ENCODE measurements at regions not wholly inside any gene's neighbourhood (a gene's known extent, or its start where the extent isn't known, plus 50 kb on each side); places are given as distances from the start of the nearest gene placed in this dataset.

DNA sequence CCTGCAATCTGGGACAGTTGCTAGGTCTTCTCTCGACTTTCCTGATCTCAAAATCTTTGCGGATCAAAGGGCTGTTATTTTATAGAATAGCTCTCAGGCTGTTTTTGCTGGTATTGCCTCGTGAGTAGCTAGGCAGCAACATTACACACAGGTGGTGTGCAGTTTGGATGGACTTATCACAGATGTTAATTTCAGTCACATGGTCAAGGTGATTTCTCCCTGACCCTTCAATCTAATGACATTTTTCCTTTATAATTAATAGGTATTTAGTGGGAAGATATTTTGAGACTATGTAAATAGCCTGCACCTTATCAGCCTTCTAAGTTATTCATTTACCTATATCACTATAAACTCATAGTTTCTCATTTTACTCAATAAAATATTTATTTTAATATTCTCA is 309.6 kb upstream of the PRKCQ start:
- DNase-seq (ENCODE audit: insufficient read length, low spot score): no peak
- no peak for FAIRE-seq

DNA sequence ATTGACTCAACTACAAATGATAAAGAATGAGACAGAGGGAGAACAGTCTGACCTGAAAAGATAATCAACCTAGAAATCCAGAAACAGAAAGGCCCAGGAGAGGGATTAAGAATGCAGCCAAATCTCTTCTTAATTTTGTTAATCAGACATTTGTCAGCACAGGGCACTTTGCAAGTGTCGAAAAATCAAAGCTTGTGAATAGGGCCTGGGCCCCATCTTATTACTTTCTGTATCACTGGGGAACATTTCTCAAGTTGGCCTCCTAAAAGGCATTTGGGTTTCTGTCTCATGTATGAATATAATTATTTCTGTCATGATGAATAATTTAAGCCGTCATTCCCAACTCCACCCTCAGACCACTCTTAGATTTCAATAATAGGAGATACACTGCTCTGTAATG is 308.4 kb upstream of the PRKCQ start:
- FAIRE-seq: no peak

DNA sequence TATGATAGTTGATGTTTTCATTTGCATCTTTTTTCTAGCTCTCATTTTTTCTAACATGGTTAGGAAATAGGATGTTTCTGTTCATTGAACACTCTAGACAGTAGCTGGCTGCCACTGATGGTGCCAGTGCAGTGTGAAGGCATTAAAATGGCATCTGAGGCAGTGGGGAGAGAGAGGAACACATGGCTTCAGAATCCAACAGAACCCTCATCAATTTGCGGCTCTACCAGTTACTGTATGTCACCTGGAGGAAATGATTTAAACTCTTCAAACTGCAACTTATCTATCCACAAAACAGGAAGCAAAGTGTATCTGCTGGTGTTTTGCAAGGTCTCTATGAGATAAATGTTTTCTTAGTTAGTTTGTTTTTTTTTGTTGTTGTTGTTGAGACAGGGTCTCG is 305.2 kb upstream of the PRKCQ start:
- FAIRE-seq (no peak), DNase-seq (ENCODE audit: insufficient read length, low spot score) (no peak)

More for the DNA sequence above, 308.4 kb upstream of the PRKCQ start:
- DNase-seq (ENCODE audit: insufficient read length, low spot score): no peak

DNA sequence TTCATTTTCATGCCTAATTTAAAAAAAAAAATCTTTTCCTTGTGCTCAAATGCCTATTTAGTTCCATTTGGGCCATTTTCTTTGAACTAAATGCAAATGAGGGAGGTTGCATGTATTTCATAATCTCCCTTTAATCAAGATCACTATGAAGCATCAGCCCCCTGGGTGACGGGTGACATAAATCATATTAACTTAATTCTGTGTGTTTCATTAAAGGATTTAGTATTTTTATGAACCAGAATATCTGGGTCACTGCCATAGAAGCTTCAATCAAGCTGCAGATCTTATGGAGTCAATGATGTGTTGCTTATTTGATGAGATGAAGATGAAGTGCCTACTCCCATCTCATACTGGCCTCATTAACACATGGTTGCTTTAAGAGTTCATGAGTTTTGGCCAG is 301.9 kb upstream of the PRKCQ start:
- DNase-seq (ENCODE audit: insufficient read length, low spot score): no peak
- FAIRE-seq: no peak

DNA sequence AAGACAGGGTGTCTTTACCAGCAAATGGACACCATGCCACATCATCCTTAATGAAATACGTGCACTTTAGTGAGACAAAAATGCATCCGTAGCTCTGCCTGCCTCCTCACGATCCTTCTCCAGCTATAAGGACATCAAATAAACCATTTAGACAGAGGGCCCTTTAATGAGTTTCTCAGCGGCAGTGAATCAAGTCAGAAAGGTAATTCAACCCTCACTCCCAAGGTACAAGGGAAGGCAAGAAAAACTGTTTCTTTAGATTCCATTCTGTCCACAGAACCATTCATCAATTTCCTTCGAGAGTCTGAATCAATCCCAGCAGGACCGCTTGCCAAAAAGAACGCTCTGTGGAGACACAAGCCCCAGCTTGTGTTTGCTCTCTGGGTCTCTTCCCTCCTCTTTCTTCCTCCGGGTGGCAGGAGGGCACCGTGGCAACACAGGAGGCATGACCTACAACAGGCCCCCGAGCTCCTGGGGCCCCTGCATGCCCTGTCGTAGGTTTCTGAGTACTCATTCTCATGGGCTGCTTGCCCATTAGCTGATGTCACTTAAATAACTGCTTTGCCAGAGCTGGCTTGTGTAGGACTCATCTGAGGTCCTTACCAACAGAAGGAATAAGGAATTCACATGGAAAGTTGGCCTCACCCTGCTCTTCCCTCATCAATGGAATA is 297.8 kb upstream of the PRKCQ start:
- no peak for DNase-seq (ENCODE audit: insufficient read length, low spot score)
- FAIRE-seq: no peak

DNA sequence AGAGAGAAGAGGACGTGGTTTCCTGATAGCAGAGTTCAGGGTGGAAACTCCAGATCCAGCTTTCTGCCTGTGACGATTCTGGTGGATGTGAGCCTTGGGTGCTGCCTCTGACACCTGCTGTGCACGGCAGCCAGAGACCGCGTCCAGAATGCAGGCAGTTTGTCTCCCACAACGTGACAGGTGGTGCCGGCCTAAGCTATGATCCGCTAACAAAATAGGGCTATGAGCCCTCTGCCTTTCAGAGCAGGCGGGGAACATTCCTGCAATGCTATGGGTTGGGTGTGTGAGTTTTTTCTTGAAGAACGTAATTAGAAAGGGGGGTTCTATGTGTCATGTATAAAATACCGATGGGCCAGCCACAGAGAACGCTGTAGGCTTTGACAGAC is 297.3 kb upstream of the PRKCQ start:
- no peak for DNase-seq (ENCODE audit: insufficient read length, low spot score)
- FAIRE-seq: no peak

DNA sequence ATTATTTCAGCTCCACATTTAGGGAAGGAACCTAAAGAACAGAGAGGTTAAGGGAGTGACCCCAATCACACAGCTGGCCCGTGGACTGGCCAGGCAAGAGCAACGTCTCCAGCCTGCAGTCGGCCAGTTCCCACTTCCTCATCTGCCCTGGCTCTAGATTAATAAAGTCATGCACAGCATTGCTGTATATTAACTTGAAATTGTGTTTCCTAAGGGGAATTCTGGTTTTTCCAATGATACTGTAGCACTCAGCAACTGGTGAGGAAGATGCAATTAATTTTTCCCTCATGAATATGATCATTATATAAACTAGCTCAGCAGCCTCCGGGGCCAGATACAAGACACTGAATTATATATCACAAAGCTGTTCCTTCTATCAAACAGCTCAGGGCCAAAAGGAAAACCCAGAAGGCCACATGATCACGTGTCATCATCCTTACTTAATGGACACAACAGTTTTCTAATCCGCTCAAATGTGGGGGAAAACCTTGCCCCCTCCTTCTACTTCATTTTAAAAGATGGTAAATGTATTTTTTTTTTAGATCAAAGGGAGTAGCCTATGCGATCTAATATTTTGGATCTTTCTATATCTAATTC is 295.3 kb upstream of the PRKCQ start:
- no peak for DNase-seq (ENCODE audit: insufficient read length, low spot score)
- no peak for FAIRE-seq

DNA sequence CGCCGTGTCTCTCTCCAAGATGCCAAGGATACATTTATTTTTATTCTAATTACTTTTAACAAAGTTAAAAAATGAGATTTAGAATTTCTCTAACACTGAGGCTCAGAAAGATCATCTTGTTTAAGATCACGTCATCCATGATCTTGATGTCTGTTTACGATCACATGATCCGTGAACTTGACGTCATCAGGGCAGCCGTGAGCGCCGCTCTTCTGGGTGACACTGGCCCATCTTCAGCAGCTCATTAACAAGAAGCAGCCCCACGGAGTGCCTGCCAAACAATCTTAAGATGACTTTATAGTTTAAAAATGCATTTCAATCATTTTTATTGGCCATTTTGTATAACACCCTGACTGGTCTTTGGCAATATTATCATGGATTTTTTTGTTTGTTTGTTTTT is 291.1 kb upstream of the PRKCQ start:
- no peak for FAIRE-seq
- DNase-seq (ENCODE audit: insufficient read length, low spot score): no peak

DNA sequence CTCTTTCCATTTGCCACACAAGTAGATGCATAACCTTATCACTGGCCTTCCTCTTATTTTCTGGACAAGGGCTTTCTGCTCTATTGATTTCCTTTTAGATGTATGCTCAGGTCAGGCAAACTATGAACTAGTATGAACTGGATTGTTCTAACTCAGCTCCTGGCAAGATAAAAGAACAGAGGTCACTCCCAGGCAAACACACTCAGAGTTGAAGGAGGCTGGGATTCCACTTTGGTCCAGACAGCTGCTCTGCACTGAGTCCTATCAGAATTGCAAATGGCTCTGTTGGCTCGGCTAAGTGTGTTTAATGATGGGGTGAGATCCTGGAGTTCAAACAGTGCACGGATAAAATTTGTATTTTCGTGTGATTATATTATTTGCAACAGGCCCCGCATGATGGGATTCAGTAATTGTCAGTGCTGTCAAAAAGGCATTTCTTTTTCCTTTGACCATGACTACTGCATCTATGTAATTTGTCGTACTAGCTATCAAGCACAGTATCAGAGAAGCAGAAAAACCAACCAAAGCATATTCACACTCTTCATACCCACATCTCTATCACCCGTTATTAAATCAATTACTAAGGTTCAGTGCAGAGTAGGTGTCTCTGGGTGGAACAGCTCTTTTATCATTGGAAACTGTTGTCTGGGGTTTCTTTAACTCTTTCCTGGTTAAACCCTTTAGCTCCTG is 288.1 kb upstream of the PRKCQ start:
- DNase-seq (ENCODE audit: insufficient read length, low spot score) (no peak), FAIRE-seq (no peak)

DNA sequence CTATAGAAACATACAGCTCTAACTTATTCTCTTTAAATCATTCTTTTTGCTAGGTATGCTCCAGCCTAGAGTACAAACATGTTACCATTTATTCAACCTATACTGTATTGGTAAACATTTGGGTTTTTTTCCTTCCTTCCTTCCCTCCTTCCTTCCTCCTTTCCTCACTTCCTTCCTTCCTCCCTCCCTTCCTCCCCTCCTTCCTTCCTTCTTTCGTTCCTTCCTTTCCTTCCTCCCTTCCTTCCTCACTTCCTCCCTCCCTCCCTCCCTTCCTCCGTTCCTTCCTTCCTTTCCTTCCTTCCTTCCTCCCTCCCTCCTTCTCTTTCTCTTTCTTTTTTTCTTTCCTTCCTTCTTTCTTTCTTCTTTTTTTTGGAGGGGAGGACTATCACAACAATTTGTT is 286.7 kb upstream of the PRKCQ start:
- no peak for DNase-seq (ENCODE audit: insufficient read length, low spot score)
- FAIRE-seq: no peak

DNA sequence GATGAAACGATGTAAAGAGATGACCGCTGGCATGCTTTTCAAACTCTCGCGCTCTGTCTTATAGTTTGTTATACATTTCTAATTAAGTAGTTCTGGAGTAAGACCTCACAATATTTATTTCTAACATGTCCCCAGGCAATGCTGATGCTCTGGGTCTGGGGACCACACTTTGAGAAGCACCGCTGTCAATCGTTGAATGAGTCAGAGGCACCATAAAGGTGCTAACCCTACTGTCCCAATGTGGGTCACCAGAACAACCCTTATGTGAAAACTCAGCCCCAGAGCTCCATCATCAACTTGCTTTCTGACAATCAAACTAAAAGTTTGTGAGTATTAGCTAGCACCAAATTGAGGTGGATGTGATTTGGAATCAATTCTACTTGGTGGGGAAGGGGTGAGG is 284.1 kb upstream of the PRKCQ start:
- no peak for DNase-seq (ENCODE audit: insufficient read length, low spot score)
- no peak for FAIRE-seq

DNA sequence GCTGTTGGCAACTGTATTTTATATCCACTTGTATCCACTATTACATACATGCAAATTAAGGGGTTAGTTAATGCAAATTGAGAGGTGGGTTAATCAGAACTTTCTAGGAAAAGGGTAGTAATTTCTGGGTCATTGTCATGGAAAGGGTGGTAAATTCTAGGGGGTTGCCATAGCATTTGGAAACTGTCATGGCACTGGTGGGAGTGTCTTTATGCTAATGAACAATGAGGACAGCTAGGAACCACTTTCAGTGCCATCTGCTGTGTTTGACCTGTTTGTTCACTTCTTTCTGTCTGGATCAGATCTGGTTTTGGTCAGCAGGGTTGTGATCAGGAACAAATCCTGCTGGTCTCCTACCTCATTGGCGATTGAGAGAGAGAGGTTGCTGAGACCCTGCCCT is 283.3 kb upstream of the PRKCQ start:
- FAIRE-seq: no peak
- no peak for DNase-seq (ENCODE audit: insufficient read length, low spot score)

DNA sequence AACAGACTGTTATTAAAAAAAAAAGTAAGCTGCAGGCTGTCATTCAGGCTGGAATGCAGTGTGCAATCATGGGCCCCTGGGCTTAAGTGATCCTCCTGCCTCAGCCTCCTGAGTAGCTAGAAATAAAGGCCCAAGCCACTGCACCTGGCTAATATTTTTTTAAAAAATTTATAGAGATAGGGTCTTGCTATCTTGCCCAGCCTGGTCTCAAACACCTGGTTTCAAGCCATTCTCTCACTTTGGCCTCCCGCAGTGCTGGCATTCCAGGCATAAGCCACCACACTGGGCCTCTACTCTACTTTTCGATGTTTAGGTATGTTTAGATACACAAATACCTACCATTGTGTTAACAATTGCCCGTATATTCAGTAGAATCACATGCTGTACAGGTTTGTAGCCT is 270.4 kb upstream of the PRKCQ start:
- DNase-seq (ENCODE audit: insufficient read length, low spot score) (no peak), FAIRE-seq (no peak)

DNA sequence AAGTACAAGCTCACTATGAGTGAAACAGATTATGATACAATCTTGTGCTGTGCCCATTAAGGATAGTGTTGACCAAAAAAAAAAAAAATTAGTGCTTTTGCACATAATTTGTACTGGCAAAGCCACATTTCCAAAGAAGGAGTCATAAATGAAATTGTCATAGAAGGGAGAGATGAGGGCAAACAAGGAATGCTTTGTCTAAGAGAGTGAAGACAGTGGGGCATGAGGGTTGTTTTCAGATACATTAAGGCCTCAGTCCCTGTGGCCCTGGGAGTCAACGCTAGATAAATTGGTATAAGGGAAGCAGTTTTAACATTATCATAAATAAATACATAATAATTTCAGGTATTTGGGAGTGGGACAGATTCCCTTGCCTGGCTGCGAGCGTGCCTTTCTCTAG is 267.5 kb upstream of the PRKCQ start:
- FAIRE-seq (no peak), DNase-seq (ENCODE audit: insufficient read length, low spot score) (no peak)

DNA sequence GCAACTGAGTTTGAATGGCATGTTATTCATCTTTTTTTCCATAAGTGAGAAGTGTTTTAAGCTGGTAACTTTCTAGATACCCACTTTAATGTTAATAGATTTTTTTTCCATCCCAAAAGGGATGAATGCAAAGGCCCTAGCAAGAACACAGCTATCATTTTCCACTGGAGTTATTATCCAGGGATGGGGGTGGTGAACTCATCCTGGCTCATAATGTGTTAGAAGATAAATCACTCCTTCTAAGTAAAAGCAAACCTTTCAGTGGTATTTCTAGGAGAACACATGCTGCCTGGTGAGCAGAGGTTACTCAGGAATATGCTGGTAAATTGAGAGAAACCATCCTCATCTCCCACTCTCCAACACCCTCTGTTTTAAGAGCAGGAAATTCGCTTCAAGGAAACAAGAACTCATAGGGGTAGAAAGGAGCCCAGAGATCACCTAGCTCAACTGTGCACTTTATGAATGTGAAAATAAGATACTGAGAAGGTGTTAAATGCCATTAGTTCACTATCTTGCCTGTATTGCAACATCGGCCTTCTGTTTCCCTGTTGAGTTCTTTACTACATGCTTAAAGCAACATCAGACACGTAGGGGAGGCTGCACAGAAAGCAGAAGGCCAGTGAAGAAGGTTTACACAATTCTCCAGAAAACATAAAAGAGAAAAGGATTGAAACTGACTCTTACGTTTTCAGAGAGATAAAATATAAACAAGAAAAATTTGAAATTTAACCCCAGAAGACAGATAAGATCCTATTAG is 264.0 kb upstream of the PRKCQ start:
- FAIRE-seq (no peak), DNase-seq (ENCODE audit: insufficient read length, low spot score) (no peak)

DNA sequence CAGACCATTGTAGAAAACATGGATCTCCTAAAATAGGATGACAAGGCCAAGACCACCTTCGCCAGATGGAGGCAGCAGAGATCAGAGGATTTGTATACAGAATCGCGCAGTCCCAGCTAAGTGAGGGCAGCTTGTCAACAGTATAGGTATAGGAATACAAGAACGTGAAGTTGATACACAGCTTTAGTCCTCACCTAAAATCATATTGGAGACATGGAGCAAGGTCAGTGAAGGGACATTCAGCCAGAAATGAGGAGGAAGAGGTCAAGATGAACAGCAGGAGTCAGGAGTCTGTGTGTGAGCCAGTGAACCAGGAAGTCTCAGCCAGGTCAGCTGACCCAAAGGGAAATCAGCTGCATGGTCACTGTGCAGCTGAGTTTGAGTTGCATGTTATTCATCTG is 263.4 kb upstream of the PRKCQ start:
- FAIRE-seq (no peak), DNase-seq (ENCODE audit: insufficient read length, low spot score) (no peak)

DNA sequence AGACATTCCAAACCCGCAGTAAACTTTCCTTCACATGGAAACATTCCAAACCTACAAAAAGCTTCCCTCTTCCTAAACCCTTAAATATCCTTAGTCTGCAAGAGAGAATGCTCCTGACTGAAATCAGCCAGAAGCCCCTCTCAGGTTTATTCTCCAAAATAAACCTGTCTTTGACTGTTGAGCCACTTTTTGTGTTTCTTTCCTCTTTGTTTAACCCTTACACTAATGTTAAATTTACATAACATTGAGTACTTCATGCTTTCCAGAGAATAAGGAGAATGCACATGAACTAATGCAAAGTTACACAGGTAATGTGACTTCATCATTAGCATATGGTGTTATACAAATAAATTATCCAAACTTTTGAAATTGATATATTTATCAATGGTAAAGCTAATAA is 262.6 kb upstream of the PRKCQ start:
- no peak for DNase-seq (ENCODE audit: insufficient read length, low spot score)
- FAIRE-seq: no peak

DNA sequence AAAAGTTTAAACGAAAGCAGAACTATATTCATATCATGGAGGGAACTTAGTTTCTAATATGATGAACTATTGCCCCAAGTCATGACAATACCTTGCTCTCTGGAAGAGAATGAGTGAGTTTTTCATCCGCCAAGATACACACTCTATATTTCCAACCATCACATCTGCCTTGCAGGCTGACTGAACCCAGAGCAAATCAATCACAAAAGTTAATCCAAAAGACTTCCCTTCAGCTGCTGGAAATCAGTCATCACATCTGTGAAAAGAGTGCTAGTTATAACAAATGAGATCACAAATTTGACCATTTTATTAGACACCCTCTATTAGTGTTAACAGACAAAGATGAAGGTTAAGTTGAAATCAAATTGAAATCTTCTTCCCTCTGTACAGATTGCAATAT is 261.7 kb upstream of the PRKCQ start:
- DNase-seq (ENCODE audit: insufficient read length, low spot score) (no peak), FAIRE-seq (no peak)

DNA sequence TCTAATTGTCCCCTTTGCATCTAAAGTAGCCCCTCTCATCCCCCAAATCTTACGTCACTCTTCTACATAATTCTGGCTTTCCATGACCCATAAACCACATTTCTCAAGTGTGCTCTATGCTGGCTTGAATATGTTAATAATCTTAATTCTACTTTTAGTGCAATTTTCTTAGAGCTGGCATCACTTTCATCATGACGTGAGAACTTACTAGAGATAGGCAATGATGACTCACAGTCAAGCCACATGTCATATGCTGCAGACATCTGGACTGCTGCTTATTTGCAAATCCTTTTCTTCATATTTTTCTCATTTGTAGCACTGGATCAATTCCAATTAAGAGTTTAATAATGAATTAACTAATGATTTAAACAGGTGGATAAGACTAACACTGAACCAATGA is 260.7 kb upstream of the PRKCQ start:
- DNase-seq (ENCODE audit: insufficient read length, low spot score) (no peak), FAIRE-seq (no peak)

DNA sequence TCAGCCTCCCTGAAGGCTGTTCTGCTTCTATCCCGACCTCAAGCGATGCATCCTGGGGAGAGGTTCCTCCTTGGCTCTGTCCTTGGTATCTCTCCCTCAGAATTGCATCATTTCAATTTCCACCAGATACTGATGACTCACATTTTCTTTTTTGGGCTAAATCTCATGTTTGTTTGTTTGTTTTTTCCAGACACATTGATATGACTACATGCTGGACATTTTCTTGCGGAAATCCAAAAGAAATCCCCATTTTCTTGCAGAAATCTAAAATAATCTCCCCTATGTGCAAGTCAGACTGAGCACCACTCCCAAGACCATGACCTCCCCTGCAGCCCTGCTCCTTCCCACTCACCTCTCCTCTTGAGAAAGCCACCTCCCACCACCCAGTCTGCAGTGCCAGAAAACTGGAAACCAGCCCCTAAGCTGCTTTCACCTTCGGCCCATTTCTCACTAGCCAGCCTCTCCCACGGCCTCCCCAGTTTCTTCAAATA is 260.2 kb upstream of the PRKCQ start:
- FAIRE-seq: no peak
- DNase-seq (ENCODE audit: insufficient read length, low spot score): no peak

DNA sequence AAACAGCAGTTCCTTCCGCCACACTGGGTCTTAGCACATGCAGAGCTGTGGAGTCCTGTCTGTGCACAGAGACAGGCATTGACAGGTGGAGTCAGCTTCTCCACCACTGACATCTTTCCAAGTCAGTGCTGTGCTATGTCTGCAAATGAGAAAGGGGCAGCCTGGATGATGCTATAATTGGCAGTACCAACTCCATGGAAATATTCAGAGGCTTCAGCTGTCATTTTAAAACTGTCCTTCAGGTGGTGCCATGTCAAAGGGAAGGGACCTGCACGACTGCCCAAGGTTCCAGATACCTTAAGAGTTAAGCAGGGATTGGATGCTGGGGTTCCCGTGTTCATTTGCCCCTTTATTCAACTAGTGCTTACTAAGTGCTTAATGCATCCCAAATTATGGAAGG is 258.0 kb upstream of the PRKCQ start:
- no peak for FAIRE-seq
- DNase-seq (ENCODE audit: insufficient read length, low spot score): no peak
